ENCODE measurements at regions not wholly inside any gene's neighbourhood (a gene's known extent, or its start where the extent isn't known, plus 50 kb on each side); places are given as distances from the start of the nearest gene placed in this dataset.

DNA sequence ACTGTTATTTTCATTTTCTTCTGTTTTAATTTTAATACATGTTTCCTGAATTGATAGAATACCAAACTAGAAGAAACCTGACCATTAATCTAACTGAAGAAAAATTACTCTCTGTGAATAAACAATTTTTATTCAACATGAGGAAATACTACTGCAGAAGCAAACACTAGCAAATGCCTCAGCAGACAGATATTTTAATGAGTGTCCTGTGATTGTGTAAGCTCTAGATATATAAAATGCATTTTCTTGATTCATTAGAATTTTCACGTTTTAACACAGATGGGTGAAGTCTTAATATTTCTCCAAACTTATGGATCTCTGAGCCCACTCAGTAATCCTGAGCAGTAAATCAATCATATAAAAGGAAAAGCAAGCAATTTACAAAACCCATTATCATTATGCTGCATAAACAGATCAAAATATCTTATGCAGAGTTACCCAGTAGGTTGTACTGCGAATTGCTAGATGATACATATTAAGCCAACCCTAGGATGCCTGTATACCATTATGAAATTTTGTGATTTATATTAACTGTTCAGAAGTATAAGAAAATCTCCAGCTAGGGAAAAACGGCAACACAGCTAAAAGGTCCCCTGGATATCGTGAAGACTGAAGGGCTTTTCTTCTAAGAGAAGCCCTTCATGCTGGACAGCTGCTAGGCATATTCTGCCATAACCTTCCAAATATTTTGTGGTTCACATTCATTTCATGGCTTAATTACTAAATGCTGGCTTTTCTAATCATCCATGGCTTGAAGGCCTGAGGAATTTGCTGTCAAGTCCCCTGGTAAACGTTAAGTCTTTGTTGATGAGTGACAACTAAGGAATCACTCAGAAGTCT, 157.7 kb upstream of the TGFBR2 start:
- Histone ChIP-seq H4K20me1 (ENCODE audit: insufficient read depth, poor library complexity, severe bottlenecking) (no peaks in the 10 kb centered on the region), H3K36me3 (replicated peaks; ENCODE audit: insufficient read depth, low read depth) (no peaks in the 10 kb centered on the region), H3K9me2 (replicated peaks; ENCODE audit: insufficient read depth) (no peaks in the 10 kb centered on the region), H3K27me3 (no peaks in the 10 kb centered on the region), H3K4me3 (no peak overlapping the region), H3K9me3 (ENCODE audit: low read depth) (no peaks in the 10 kb centered on the region), H3K4me1 (ENCODE audit: insufficient read depth) (no peaks in the 10 kb centered on the region), H2AFZ (no peak overlapping the region), H3K79me2 (no peaks in the 10 kb centered on the region), H3K27ac (no peak overlapping the region), H3K4me2 (no peak overlapping the region)
- TF ChIP-seq, protein P1, sequence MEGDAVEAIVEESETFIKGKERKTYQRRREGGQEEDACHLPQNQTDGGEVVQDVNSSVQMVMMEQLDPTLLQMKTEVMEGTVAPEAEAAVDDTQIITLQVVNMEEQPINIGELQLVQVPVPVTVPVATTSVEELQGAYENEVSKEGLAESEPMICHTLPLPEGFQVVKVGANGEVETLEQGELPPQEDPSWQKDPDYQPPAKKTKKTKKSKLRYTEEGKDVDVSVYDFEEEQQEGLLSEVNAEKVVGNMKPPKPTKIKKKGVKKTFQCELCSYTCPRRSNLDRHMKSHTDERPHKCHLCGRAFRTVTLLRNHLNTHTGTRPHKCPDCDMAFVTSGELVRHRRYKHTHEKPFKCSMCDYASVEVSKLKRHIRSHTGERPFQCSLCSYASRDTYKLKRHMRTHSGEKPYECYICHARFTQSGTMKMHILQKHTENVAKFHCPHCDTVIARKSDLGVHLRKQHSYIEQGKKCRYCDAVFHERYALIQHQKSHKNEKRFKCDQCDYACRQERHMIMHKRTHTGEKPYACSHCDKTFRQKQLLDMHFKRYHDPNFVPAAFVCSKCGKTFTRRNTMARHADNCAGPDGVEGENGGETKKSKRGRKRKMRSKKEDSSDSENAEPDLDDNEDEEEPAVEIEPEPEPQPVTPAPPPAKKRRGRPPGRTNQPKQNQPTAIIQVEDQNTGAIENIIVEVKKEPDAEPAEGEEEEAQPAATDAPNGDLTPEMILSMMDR (IDR thresholded peaks at IDR 0.05; ENCODE audit: poor library complexity) = no peak
- TF ChIP-seq EZH2phosphoT487 (IDR thresholded peaks at IDR 0.05; ENCODE audit: low read depth, severe bottlenecking, unreplicated experiment) (no peak), EZH2 (IDR thresholded peaks at IDR 0.05; ENCODE audit: borderline replicate concordance) (no peak)
- DNase-seq (ENCODE audit: low spot score) = no peak
- WGBS (ENCODE audit: low lambda C conversion rate, missing lambda C conversion rate) = 65% methylated on average over 5 of the region's 5 CpGs

DNA sequence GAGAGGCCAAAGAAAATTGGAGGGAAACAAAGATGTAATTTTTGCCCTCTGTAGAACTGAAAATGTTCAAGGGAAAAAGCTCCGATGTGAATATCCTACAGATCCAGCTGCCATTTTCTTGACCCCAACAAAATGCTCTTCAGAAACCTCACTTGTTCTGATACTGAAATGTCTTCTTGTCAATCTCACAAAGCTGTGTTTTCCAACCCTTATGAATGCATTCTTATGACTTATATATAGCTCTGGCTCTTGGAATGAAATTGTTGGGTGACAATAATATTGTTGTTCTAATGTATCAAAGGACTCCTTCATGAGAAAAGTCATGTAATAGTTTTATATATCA, 157.1 kb upstream of the TGFBR2 start:
- Histone ChIP-seq H3K27ac (no peak overlapping the region), H3K9me3 (ENCODE audit: low read depth) (no peaks in the 10 kb centered on the region), H3K27me3 (no peaks in the 10 kb centered on the region), H2AFZ (no peak overlapping the region), H3K4me1 (ENCODE audit: insufficient read depth) (no peaks in the 10 kb centered on the region), H3K4me3 (no peak overlapping the region), H4K20me1 (ENCODE audit: insufficient read depth, poor library complexity, severe bottlenecking) (no peaks in the 10 kb centered on the region), H3K36me3 (replicated peaks; ENCODE audit: insufficient read depth, low read depth) (no peaks in the 10 kb centered on the region), H3K79me2 (no peaks in the 10 kb centered on the region), H3K9me2 (replicated peaks; ENCODE audit: insufficient read depth) (no peaks in the 10 kb centered on the region), H3K4me2 (no peak overlapping the region)
- no peak for DNase-seq (ENCODE audit: low spot score)
- 89% methylated on average over 1 of the region's 1 CpG for WGBS (ENCODE audit: low lambda C conversion rate, missing lambda C conversion rate)
- no peak for TF ChIP-seq EZH2phosphoT487 (IDR thresholded peaks at IDR 0.05; ENCODE audit: low read depth, severe bottlenecking, unreplicated experiment)
- TF ChIP-seq, protein P1 (IDR thresholded peaks at IDR 0.05; ENCODE audit: poor library complexity) = no peak
- no peak for TF ChIP-seq EZH2 (IDR thresholded peaks at IDR 0.05; ENCODE audit: borderline replicate concordance)

DNA sequence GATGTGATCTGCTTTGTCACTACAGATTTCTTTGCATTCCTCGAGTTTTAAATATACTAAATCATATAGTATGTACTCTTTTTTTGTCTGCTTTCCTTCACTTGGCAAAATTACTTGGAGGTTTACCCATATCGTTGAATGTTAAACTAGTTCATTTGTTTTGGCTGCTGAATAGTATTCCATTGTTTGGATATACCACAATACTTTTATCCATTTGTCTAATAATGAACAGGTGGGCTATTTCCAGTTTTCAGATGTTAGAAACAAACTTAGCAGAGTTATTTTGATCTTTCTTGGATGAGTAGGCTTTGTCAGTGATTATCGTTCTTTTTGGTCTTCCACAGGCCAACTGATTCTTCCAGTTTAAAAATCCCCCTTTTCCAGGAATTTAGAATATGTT, 154.0 kb upstream of the TGFBR2 start:
- no peak overlapping the region for H2AFZ ChIP-seq
- 94% methylated on average over 3 of the region's 3 CpGs for WGBS (ENCODE audit: low lambda C conversion rate, missing lambda C conversion rate)
- TF ChIP-seq, protein P1 (IDR thresholded peaks at IDR 0.05; ENCODE audit: poor library complexity) = no peak
- no peak for TF ChIP-seq EZH2phosphoT487 (IDR thresholded peaks at IDR 0.05; ENCODE audit: low read depth, severe bottlenecking, unreplicated experiment)
- no peaks in the 10 kb centered on the region for H3K79me2 ChIP-seq
- H3K4me2 ChIP-seq = no peak overlapping the region
- no peaks in the 10 kb centered on the region for H3K4me1 ChIP-seq (ENCODE audit: insufficient read depth)
- H4K20me1 ChIP-seq (ENCODE audit: insufficient read depth, poor library complexity, severe bottlenecking) = no peaks in the 10 kb centered on the region
- no peak for DNase-seq (ENCODE audit: low spot score)
- no peaks in the 10 kb centered on the region for H3K9me3 ChIP-seq (ENCODE audit: low read depth)
- no peaks in the 10 kb centered on the region for H3K27me3 ChIP-seq
- H3K27ac ChIP-seq = no peak overlapping the region
- no peak overlapping the region for H3K4me3 ChIP-seq
- H3K36me3 ChIP-seq (replicated peaks; ENCODE audit: insufficient read depth, low read depth) = no peaks in the 10 kb centered on the region
- no peaks in the 10 kb centered on the region for H3K9me2 ChIP-seq (replicated peaks; ENCODE audit: insufficient read depth)

Measured in hepatocyte (in vitro differentiated cells).